ENCODE measurements at regions not wholly inside any gene's neighbourhood (a gene's known extent, or its start where the extent isn't known, plus 50 kb on each side); places are given as distances from the start of the nearest gene placed in this dataset.

DNA sequence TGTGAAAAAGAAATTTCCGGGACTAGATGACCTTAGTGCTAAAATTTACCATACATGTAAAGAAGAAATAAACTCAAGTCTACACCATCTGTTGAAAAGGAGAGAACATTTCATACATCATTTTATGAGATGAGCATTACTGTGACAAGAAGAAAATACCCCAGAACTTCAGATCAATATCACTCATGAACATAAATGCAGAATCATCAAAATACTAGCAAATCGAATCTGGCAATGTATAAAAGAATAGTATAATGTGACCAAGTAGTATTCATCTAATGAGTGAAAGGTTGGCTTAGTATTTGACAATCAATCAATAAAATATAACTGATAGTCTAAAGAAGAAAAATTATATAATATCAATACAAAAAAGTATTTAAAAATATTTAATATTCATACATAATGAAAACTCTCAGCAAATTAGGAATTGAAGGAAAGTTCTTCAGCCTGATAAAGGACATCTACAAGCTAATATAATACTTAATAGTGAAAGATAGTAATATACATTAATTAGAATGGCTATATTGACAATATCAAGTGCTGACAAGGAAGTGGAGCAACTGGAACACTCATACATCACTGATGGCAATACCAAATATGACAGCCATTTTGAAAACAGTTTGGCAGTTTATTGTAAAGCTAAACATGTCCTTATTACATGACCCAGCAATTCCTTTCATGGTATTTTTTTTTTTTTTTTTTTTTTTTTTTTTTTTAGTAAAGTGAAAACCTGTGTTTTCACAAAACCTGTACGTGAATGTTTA is 231.4 kb upstream of the ZEB2 start:
- no peak overlapping the region for H3K27ac ChIP-seq
- H3K36me3 ChIP-seq: no peaks in the 10 kb centered on the region
- no peaks in the 10 kb centered on the region for H3K4me1 ChIP-seq (ENCODE audit: control insufficient read depth in 1 of 2, insufficient read depth in 1 of 2, low read depth in 1 of 2, low read length in 1 of 2)
- no peaks in the 10 kb centered on the region for H3K27me3 ChIP-seq
- TF ChIP-seq, protein P1, sequence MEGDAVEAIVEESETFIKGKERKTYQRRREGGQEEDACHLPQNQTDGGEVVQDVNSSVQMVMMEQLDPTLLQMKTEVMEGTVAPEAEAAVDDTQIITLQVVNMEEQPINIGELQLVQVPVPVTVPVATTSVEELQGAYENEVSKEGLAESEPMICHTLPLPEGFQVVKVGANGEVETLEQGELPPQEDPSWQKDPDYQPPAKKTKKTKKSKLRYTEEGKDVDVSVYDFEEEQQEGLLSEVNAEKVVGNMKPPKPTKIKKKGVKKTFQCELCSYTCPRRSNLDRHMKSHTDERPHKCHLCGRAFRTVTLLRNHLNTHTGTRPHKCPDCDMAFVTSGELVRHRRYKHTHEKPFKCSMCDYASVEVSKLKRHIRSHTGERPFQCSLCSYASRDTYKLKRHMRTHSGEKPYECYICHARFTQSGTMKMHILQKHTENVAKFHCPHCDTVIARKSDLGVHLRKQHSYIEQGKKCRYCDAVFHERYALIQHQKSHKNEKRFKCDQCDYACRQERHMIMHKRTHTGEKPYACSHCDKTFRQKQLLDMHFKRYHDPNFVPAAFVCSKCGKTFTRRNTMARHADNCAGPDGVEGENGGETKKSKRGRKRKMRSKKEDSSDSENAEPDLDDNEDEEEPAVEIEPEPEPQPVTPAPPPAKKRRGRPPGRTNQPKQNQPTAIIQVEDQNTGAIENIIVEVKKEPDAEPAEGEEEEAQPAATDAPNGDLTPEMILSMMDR (IDR thresholded peaks at IDR 0.05): no peak
- H3K9me3 ChIP-seq: peaks cover 7% of the 10 kb centered on the region
- no peak overlapping the region for H3K4me3 ChIP-seq (ENCODE audit: low read depth in 1 of 2, low read length in 1 of 2)

DNA sequence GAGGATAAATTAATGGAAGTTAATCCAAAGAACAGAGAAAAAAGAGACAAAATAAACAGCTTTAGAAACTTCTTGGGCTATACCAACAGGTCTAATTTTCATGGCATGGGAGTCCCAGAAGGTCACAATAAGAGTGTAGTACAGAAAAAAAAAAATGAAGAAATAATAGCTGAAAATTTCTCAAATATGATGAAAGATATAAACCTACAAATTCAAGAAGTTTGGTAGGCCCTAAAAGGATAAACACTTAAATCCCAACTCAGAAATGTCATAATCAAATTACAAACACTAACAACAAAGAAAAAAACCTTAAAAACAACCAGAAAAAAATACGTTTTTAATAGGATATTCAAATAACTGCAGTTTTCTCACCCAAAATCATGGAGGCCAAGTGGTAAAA is 229.3 kb upstream of the ZEB2 start:
- Histone ChIP-seq H3K27me3 (no peaks in the 10 kb centered on the region), H3K36me3 (no peaks in the 10 kb centered on the region), H3K27ac (no peak overlapping the region), H3K4me3 (ENCODE audit: low read depth in 1 of 2, low read length in 1 of 2) (no peak overlapping the region), H3K4me1 (ENCODE audit: control insufficient read depth in 1 of 2, insufficient read depth in 1 of 2, low read depth in 1 of 2, low read length in 1 of 2) (no peaks in the 10 kb centered on the region), H3K9me3 (peaks cover 7% of the 10 kb centered on the region)
- TF ChIP-seq, protein P1 (IDR thresholded peaks at IDR 0.05): no peak

DNA sequence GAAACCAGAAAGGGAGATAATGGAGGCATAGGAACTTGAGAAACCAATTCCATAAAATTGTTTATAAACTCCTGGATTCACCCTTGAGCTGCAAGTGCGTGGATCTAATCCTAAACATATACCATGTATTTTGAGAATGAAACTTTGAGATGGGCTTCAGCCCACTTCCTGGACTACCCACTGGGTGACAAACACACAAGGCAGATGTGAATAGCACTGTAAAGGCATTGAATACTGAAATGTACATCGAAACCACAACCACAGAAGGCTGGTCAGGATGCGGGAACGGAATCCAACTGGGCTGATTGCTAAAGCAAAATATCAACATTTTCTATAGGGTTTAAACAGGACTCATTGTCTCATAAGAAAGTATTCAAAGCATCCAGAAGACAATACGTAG is 228.5 kb upstream of the ZEB2 start:
- TF ChIP-seq, protein P1 (IDR thresholded peaks at IDR 0.05): no peak
- peaks cover 7% of the 10 kb centered on the region for H3K9me3 ChIP-seq
- H3K27me3 ChIP-seq: no peaks in the 10 kb centered on the region
- H3K4me3 ChIP-seq (ENCODE audit: low read depth in 1 of 2, low read length in 1 of 2): no peak overlapping the region
- H3K27ac ChIP-seq: no peak overlapping the region
- no peaks in the 10 kb centered on the region for H3K4me1 ChIP-seq (ENCODE audit: control insufficient read depth in 1 of 2, insufficient read depth in 1 of 2, low read depth in 1 of 2, low read length in 1 of 2)
- no peaks in the 10 kb centered on the region for H3K36me3 ChIP-seq

DNA sequence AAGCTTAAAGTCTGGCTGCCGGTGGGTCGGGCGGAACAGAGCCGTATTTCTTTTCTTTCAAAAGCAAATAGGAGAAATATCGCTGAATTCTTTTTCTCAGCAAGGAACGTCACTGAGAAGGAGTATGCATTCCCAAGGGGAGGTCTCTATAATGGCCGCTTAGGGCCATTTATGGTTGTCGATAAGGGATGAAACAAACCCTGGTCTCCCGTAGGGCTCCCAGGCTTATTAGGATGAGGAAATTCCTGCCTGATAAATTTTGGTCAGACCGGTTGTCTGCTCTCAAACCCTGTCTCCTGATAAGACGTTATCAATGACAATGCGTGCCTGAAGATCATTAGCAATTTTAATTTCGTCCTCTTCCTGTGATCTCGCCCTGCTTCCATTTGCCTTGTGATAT is 227.7 kb upstream of the ZEB2 start:
- H3K36me3 ChIP-seq: no peaks in the 10 kb centered on the region
- no peaks in the 10 kb centered on the region for H3K27me3 ChIP-seq
- H3K4me3 ChIP-seq (ENCODE audit: low read depth in 1 of 2, low read length in 1 of 2): no peak overlapping the region
- no peaks in the 10 kb centered on the region for H3K4me1 ChIP-seq (ENCODE audit: control insufficient read depth in 1 of 2, insufficient read depth in 1 of 2, low read depth in 1 of 2, low read length in 1 of 2)
- TF ChIP-seq, protein P1 (IDR thresholded peaks at IDR 0.05): no peak
- peaks cover 7% of the 10 kb centered on the region for H3K9me3 ChIP-seq
- no peak overlapping the region for H3K27ac ChIP-seq

DNA sequence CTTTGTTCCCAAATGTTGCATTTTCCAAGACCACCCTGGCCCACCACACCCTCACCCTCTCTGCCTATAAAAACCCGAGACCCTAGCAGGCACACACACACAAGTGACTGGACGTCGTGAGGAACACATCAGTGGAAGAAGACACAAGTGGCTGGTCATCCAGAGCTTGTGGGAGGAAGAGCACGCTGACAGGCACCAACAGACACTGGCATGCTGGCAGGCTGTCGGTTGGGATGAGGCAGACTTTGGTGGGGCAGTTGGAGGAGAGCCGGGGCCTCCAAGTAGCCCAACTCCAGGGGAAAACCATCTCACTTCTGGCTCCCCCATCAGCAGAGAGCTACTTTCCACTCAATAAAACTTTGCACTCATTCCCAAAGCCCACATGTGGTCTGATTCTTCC is 225.5 kb upstream of the ZEB2 start:
- TF ChIP-seq, protein P1 (IDR thresholded peaks at IDR 0.05): no peak
- Histone ChIP-seq H3K27me3 (no peaks in the 10 kb centered on the region), H3K27ac (no peak overlapping the region), H3K4me3 (ENCODE audit: low read depth in 1 of 2, low read length in 1 of 2) (no peak overlapping the region), H3K4me1 (ENCODE audit: control insufficient read depth in 1 of 2, insufficient read depth in 1 of 2, low read depth in 1 of 2, low read length in 1 of 2) (no peaks in the 10 kb centered on the region), H3K9me3 (peaks cover 7% of the 10 kb centered on the region), H3K36me3 (no peaks in the 10 kb centered on the region)

All from neutrophil (primary cell).